ENCODE measurements at regions not wholly inside any gene's neighbourhood (a gene's known extent, or its start where the extent isn't known, plus 50 kb on each side); places are given as distances from the start of the nearest gene placed in this dataset.
A peak's percentile ranks its signal among the peaks of the same experiment; 100 is the strongest.
"Not testable (repeated sequence)": the region's sequence is repeated elsewhere in the genome, so short reads cannot be mapped to it uniquely, and the experiment has no call there.

DNA sequence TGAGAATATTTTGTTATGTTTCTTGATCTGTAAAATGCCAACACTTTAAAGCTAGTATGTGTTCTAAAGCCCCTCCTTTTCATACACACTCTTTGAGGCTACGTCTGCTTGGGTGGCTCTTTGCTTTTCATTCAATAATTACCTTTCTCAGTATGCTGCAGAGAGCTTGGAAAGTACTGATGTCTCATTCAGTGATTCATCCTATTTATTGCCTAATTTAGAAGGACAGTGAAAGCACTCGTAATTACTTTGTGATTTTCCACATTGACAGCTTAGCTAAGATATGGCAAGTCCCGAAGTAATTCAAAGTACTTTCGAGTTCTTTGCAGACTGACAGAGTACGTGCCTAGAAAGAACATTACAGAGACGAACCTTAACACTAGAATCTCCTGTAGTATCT lies 57.2 kb downstream of the BMP15 start:
- DNase-seq: no peak
- ATAC-seq: no peak
- intact Hi-C loops (cut with DNase I, micrococcal nuclease): no loop called here

DNA sequence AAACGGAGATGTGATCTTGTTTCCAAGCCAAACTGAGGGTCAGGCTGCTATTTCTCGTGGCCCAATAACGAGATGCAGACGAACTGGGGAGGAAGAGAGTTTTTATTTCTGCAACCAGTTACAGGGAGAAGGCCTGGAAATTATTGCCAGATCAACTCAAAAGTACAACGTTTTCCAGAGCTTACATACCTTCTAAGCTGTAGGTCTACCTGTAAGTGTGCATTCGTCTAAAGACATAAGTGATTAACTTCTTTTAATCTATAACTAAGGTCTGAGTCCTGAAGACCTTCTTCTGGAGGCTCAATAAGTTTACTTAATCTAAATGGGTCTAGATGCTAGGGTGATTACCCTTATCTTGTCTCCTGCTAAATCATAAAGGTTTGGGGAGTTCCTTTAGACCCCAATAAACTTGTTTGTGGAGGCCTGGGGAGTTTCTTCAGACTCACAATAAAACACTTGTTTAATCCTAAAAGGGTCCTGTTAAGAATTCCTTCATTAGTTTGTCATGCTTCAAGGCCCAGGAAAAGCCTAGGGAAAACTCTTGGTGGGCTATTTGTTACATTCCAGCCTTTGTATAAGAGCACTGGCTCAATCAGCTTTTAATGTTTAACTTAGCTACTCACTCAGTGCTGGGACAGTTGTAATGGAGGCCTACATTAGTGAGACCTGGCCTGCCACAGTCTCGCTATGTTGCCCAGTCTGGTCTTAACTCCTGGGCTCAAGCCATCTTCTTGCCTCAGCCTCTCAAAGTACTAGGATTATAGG lies 58.5 kb downstream of the BMP15 start:
- intact Hi-C loops (cut with DNase I, micrococcal nuclease); DNase-seq; ATAC-seq: not testable (repeated sequence)

DNA sequence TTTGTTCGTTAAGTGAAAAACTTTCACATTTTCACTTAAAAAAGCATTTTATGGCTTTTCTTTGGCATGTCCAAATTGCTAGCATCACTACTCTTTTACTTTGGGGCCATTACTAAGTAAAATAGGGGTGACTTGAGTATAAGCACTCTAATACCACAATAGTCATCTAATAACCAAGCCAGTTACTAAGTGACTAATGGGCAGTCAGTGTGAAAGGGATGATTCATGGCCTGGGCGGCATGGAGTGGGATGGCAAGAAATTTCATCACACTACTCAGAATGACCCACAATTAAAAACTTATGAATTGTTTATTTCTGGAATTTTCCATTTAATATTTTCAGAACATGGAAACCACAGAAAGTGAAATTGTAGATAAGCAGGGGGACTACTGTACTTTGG lies 60.9 kb downstream of the BMP15 start:
- DNase-seq (no peak), ATAC-seq (no peak)
- intact Hi-C loops (cut with DNase I, micrococcal nuclease): no loop called here

DNA sequence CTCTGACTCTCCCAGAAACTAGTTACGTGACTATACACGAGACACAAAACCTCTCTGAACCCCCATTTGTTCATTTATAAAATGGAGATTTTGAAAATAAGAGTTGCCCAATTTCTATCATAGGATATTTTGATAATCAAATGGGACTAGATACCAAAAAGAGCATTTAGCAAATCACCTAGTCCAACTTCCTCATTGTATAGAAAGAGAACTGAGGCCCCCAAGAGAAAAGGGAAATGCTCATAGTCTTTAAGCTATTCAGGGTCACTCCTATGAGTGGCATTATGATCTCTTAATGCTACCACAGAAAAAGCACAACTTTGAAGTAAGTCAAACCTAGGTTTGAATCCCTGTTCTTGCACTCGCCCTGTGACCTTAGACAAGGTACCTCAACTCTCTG lies 62.7 kb downstream of the BMP15 start:
- intact Hi-C loops (cut with DNase I, micrococcal nuclease): no loop called here
- ATAC-seq: no peak

DNA sequence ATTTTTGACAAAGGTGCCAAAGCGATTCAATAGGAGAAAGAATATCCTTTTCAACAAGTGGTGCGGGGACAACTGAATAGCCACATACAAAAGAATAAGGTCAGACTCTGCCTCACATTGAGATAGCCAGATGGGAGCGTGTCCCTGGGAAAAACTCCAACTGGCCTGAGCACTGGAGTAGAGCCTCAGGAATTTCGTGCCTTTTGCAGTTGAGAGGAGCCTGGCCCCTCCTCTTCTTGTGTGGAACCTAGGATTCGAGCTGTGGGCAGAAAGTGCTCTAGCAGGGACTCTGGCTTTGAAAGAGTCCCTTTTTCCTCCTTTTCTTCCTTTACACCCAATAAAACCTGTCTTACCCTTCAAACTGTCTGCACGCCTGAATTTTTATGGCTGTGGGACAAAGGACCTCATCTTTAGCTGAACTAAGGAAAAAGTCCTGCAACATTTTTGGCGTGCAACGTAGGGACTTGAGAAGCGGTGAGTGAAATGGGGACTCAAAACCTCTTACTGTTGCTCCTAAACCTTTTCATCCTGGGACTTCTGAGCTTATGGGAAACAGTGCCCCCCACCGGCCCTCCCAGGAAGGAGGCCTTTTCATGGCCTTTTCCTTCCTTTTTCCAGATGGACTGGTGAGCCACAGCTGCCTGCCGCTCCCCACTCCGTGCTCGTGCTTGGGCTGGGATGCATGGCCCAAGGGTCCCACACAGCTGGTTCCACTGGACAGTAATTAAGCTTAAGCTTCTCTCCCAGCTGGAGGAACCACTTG lies 68.6 kb downstream of the BMP15 start:
- ATAC-seq (no peak), DNase-seq (no peak)
- intact Hi-C loops (cut with DNase I, micrococcal nuclease): no loop called here

More for the DNA sequence above, 62.7 kb downstream of the BMP15 start:
- no peak for DNase-seq

DNA sequence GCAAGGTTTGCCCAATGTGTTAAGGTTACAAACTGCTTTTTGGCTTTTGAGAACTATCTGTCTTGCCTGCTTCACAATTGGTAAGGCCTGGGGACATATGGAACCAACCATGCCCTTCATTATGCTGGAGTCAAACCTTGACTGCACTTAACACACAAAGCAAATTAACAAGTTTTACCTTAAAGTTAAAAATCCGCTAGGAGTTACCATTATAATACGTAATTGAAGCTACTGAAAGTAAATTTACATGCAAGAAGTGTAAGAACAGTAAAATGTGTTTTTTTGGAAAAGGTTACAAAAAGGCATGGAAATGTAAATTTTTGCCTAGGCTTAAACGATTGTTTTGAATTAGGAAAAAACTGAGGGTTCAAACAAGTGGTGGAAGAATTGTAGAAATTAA lies 69.7 kb downstream of the BMP15 start:
- DNase-seq (no peak), ATAC-seq (no peak)
- intact Hi-C loops (cut with DNase I, micrococcal nuclease): no loop called here

DNA sequence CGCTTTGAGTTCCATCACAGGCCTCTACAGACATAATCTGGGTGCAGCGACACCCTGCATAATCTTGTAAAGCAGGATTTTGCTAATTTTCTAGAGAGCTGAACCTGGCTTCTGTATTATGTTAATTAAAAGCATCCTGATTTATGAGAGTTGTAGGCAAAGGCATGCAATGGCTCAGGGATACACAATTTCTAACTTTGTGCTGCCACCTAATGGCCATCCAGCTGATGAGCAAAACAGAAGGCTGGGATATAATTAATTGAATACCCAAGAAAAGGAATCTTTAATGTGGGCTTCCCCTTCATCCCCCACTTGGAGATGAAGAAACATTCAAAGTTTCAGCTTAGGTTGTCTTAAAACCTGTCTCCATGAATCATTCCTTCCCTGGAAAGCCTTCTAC lies 78.1 kb downstream of the BMP15 start:
- ATAC-seq (no peak), DNase-seq (peak in 1 of 2 donors; percentile 21)
- intact Hi-C loops (cut with DNase I, micrococcal nuclease): loop anchor here in 1 of 2 donors (5.0 kb wide), 1 partner anchor 296 kb away; no protein-coding TSS in a partner anchor

DNA sequence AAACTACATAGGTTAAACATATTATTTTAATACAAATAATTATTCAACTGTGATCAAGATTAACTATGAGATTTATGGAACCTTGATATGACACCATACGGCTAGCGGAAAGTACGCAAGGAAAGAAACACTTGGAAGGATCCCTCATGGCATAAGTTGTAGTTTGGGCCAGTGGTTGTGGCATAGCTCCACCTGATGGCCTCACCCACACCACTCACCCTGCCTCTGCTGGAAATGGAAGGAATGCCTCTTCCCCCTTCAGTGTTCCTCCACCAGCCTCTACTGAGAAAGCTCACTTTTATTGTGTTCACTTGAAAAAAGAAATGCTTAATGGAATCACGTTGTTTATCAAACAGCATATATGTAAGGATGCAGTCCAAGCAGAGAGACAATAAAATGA lies 86.4 kb downstream of the BMP15 start:
- ATAC-seq: no peak
- intact Hi-C loops (cut with DNase I, micrococcal nuclease): no loop called here
- DNase-seq: no peak

DNA sequence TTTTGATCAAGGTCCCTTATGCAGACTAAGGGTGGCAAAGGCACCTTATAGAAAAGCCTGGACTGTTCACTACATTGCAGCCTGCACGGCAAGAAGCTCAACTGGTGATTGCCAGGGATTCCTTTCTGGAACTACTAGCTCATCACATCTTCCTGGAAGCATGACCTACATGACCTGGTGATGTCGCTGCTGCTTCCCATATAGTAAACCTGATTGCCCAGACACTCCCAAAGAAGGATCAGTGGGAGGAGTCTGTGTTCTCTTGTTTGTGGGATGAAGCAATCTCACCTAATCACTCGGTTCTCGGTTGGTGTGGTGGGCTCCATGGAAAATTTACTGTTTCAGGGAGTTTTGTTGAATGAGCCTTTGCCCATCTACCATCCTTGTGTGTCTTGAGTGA lies 89.8 kb downstream of the BMP15 start:
- intact Hi-C loops (cut with DNase I, micrococcal nuclease); DNase-seq: not testable (repeated sequence)
- peak; percentile 54 for ATAC-seq

DNA sequence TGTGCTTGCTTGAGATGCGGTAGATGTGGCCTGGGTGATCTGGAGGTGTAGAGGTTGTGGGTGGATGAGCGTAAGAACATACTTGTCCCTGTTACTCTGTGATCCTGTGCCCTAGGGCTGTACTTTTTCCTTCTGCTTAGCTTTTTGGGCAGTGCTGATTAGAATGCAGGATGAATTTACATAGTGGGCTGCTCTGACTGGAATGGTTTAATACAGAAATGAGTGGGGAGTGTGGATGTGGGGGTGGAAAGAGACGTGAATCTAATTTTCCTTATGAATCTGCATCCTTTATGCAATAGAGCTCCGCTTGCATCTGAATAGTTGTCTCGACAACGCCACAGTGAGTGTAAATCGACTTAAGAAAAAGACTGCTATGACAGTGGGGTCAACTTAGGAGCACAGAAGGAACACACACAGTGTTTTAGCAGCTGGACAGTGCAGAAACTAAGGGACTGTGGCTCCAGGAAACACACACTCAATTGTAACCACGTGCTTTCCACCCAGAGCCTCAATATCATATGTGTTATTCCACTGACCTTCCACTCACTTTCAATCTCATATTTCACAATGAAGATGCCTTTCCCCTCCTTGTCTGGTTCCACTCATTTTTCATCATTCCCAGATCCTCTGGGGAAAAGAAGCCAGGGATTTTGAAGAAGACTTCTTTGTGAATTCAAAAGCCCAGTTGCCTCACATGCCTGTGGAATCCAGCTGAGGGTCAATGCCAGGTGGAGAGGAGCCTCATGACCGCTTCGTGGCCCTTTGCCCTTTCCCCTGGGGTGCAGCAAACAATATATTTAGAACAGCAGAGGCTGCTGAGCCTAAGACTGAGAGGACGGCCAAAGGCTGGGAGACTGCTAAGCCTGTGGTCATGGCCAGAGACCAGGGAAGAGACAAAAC lies 91.4 kb downstream of the BMP15 start:
- DNase-seq; ATAC-seq; intact Hi-C loops (cut with DNase I, micrococcal nuclease): not testable (repeated sequence)

DNA sequence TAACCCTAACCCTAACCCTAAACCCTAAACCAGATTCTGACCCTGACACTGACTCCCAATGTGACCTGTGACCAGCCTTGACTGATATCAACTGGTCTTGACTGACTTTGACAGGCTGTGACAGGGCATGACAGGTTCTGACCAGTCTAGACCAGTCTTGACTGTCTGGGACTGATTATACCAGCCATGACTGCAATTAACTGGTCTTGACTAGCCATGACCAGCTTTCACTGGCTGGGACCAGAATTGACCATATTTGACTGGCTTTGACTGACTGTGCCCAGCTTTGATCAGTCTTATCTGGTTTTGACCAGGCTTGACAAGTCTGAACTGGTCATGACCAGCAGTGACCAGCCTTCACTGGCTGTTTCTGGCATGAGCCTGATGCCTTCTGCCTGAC lies 95.5 kb downstream of the BMP15 start:
- intact Hi-C loops (cut with DNase I, micrococcal nuclease): no loop called here
- DNase-seq (no peak), ATAC-seq (no peak)

DNA sequence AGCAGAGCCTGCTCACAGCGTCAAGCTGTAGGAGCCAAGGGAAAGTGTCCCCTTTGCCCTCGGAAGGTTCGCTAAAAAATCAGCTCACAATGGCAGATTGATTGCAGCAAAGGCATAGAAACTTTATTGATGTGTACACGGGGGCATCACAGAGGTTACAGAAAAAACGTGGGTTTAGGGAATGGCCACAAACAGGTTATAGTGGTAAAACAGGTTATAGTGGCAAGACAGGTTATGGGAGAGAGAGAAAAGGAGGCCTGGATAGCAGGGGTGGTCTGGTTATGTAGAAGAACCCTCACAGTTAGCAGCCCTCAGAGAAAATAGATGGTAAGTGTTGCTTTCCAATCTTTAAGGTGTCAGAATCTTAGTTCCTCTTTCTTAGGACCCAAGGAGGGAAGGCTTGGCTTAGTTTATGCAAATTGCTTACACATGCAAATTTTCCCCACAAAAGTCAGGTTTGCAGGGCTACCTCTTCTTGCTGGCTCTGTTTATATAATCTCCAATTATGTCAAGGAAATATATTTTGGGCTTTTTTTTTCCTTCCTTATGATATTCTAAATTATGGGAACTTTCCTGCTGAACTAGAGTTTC lies 113.7 kb downstream of the BMP15 start:
- ATAC-seq (no peak), DNase-seq (no peak)
- intact Hi-C loops (cut with DNase I, micrococcal nuclease): no loop called here

DNA sequence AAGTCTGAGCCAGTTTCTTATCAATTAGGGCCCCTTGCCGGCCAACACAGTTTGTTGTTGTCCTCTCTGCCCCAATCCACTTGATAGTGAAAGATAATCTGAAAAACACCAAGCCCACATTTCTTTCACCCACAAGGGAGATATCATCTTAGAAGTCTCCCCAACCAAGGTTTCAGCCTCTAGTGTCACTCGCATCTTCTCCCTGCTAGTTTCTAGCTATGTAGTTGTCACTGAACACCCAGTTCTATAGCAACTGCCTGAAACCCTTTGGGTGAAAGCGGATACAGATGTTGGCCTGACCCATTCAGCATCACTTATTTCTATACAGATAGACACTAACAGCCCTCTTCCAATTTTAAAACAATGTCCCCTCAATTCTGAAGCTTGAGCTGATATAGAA lies 116.3 kb downstream of the BMP15 start:
- ATAC-seq (no peak), DNase-seq (no peak)
- intact Hi-C loops (cut with DNase I, micrococcal nuclease): no loop called here

DNA sequence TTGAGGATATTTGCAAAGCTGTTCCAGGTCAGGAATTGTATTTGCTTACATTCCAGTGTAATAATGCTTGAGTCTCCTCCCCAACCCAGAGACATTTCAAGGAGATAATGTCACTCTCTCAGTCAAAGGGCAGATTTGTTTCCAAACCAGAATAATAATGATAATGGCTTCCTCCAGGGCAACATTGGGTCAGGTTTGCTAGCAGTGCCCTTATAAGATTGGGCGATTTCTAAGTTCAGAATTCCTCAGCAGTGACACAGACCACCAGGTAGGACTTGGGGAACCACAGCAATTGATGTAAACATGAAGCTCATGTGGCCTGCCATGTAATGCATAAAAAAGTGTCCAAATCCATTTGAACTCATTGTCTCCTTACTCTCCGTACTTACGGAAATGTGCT lies 125.2 kb downstream of the BMP15 start:
- intact Hi-C loops (cut with DNase I, micrococcal nuclease): no loop called here

DNA sequence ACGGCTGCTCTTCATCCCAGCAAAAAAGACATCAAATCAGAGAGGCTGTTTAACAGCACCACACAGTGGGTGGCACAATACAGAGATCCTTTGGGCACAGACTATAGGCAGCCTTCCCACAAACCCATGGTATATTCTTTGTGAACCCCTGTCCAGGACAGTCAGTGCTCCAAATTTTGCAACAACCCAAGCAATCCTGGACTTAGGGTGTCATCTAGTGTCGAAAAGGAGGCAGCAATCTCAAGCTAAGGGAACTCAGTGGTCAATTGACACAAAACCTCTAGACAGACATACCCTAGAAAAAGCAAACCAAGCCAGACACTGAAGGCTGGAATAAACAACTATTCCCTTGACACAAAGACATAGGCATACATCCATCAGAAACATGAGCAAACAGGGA lies 137.4 kb downstream of the BMP15 start:
- intact Hi-C loops (cut with DNase I, micrococcal nuclease): no loop called here
- ATAC-seq (no peak), DNase-seq (no peak)

More for the DNA sequence above, 125.2 kb downstream of the BMP15 start:
- no peak for ATAC-seq
- no peak for DNase-seq

DNA sequence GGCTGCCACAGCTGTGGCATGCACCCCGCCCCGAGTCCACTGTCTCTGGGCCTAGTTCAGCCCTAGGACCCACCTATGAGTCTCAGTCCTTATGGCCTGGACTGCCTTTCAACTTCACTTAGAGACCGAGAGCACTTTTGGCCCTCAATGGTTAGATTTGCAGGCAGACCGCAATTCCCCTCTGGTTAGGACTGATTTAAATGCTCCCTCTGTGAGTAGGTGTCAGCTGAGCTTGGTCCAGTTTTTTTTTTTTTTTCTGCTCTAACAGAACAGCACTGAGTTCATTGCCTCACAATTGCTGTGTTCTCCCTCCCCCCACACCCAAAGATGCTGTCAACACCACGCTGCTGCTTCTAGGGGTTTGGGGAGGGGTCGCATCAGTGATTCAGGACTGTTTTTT lies 143.2 kb downstream of the BMP15 start:
- no peak for ATAC-seq
- DNase-seq: no peak
- intact Hi-C loops (cut with DNase I, micrococcal nuclease): no loop called here

DNA sequence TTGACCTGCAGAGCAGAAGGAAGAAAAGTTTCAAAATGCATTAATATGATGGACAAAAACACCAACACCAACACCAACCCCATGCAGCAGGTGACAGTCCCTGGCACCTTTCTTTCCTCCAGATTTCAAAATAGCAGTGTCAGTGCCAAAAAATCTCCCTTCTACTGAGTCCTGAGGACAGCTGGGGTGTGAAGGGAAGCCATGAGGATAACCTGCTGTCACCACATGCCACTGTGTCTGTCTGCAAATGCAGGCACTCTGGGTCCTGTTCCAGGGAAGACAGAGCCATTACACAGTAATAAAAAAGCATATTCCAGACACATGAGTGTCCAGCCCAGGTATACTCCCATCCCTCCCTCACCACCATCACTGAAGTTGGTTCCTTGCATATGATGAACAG lies 187.5 kb downstream of the BMP15 start:
- intact Hi-C loops (cut with DNase I, micrococcal nuclease): no loop called here
- DNase-seq (no peak), ATAC-seq (no peak)

DNA sequence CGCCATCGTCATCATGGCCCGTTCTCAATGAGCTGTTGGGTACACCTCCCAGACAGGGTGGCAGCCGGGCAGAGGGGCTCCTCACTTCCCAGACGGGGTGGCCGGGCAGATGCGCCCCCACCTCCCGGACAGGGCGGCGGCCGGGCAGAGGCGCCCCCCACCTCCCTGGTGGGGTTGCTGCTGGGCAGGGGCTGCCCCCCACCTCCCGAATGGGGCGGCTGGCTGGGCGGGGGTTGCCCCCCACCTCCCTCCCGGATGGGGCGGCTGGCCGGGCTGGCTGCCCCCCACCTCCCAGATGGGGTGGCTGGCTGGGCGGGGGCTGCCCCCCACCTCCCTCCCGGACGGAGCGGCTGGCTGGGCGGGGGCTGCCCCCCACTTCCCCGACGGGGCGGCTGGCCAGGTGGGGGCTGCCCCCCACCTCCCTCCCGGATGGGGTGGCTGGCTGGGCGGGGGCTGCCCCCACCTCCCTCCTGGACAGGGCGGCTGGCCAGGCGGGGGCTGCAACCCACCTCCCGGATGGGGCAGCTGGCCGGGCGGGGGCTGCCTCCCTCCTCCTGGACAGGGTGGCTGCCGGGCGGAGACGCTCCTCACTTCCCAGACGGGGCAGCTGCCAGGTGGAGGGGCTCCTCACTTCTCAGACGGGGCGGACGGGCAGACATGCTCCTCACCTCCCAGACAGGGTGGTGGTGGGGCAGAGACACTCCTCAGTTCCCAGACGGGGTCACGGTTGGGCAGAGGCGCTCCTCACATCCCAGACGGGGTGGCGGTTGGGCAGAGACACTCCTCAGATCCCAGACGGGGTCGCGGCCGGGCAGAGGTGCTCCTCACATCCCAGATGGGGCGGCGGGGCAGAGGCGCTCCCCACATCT lies 208.8 kb downstream of the BMP15 start:
- intact Hi-C loops (cut with DNase I, micrococcal nuclease); DNase-seq; ATAC-seq: not testable (repeated sequence)

Measured in left colon (tissue), 2 donors.